Hematopoietic multipotent progenitor cell (in vitro differentiated cells): ENCODE measurements at regions not wholly inside any gene's neighbourhood (a gene's known extent, or its start where the extent isn't known, plus 50 kb on each side); places are given as distances from the start of the nearest gene placed in this dataset.
"Not testable (repeated sequence)": the region's sequence is repeated elsewhere in the genome, so short reads cannot be mapped to it uniquely, and the experiment has no call there.

ENCODE experiments used
- DNase-seq, 3 donors: peaks; one replicate each; pipeline ENCODE4 v3.0.0-alpha.2; 2011 to 2015; ENCODE audit warnings: low read depth in 2 of 3, low spot score in 2 of 3

- no peak for DNase-seq
These were observed 131.4 kb upstream of the RAB4A start for GRCh38 chr1:229139331-229140118.

GRCh38 chr1:229140119-229140396, 130.9 kb upstream of the RAB4A start:
- DNase-seq: no peak

GRCh38 chr1:229141271-229141670, 129.6 kb upstream of the RAB4A start:
- no peak for DNase-seq

GRCh38 chr1:229141689-229142377, 129.1 kb upstream of the RAB4A start:
- no peak for DNase-seq

- no peak for DNase-seq
These were observed 128.4 kb upstream of the RAB4A start for GRCh38 chr1:229142471-229142870.

GRCh38 chr1:229146647-229147046, 124.3 kb upstream of the RAB4A start:
- DNase-seq: no peak

GRCh38 chr1:229147072-229147471, 123.8 kb upstream of the RAB4A start:
- no peak for DNase-seq

GRCh38 chr1:229148041-229148671, 122.8 kb upstream of the RAB4A start:
- DNase-seq: peak in 2 of 3 donors; percentile 83 to 91

GRCh38 chr1:229148743-229149142, 122.2 kb upstream of the RAB4A start:
- no peak for DNase-seq

GRCh38 chr1:229149435-229149834, 121.5 kb upstream of the RAB4A start:
- DNase-seq: no peak

- DNase-seq: no peak
These were observed 120.4 kb upstream of the RAB4A start for GRCh38 chr1:229150518-229150917.

GRCh38 chr1:229151412-229151811, 119.5 kb upstream of the RAB4A start:
- DNase-seq: not testable (repeated sequence)

- no peak for DNase-seq
These were observed 118.6 kb upstream of the RAB4A start for GRCh38 chr1:229152311-229152710.

GRCh38 chr1:229153955-229154548, 116.9 kb upstream of the RAB4A start:
- DNase-seq: no peak

GRCh38 chr1:229154811-229155210, 116.1 kb upstream of the RAB4A start:
- DNase-seq: no peak

- peak in 2 of 3 donors; percentile 63 to 65 for DNase-seq
These were observed 115.4 kb upstream of the RAB4A start for GRCh38 chr1:229155472-229155871.

- peak in 2 of 3 donors; percentile 26 to 42 for DNase-seq
These were observed 114.0 kb upstream of the RAB4A start for GRCh38 chr1:229156872-229157271.

GRCh38 chr1:229157480-229157879, 113.4 kb upstream of the RAB4A start:
- DNase-seq: no peak

GRCh38 chr1:229158341-229158921, 112.5 kb upstream of the RAB4A start:
- DNase-seq: peak in 2 of 3 donors; percentile 76

GRCh38 chr1:229158927-229159326, 112.0 kb upstream of the RAB4A start:
- DNase-seq: no peak
